SK-N-MC (cell line): ENCODE measurements at regions not wholly inside any gene's neighbourhood (a gene's known extent, or its start where the extent isn't known, plus 50 kb on each side); places are given as distances from the start of the nearest gene placed in this dataset.

Experiments used
- EZH2 ChIP-seq: fragments of 200-600 bp; sonication (generic); IDR thresholded peaks from one replicate; pipeline ENCODE4 v1.6.1; 2017; ENCODE audit warnings: antibody characterized with exemption
- FOXP2 ChIP-seq: optimal IDR thresholded peaks from 2 replicates; pipeline ENCODE3; 2011; ENCODE audit warnings: mild to moderate bottlenecking, moderate library complexity; ENCODE audit not compliant: insufficient read depth; ENCODE audit errors: extremely low read length, control extremely low read depth
- POLR2AphosphoS5 ChIP-seq: IDR thresholded peaks from 2 replicates; pipeline ENCODE4 v1.6.1; 2012; ENCODE audit warnings: mild to moderate bottlenecking, low read depth, low read length, borderline replicate concordance

DNA sequence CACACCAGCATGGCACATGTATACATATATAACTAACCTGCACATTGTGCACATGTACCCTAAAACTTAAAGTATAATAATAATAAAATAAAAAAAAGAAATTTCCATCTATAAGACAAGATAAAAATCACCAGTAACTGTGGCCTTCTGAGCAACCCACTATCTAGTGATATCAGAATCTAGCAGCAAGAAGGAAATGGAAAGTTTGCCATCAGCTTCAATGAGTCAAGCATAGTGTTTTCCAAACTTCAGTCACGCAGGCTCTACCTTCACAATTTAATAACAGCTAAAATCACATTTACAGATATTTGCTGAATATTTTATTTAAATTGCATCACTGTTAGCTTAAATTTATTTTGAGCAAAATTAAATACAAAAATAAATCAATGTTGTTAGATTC is 345.3 kb upstream of the CD180 start:
- TF ChIP-seq POLR2AphosphoS5 (no peak), EZH2 (no peak), FOXP2 (no peak)
